ENCODE measurements at regions not wholly inside any gene's neighbourhood (a gene's known extent, or its start where the extent isn't known, plus 50 kb on each side); places are given as distances from the start of the nearest gene placed in this dataset.
"Not testable (repeated sequence)": the region's sequence is repeated elsewhere in the genome, so short reads cannot be mapped to it uniquely, and the experiment has no call there.

GRCh38 chr4:151519728-151520415 is 110.9 kb downstream of the FHIP1A start:
- DNase-seq (ENCODE audit: low read depth): no peak

GRCh38 chr4:151522866-151523519 is 114.0 kb downstream of the FHIP1A start:
- DNase-seq (ENCODE audit: low read depth): no peak

DNA sequence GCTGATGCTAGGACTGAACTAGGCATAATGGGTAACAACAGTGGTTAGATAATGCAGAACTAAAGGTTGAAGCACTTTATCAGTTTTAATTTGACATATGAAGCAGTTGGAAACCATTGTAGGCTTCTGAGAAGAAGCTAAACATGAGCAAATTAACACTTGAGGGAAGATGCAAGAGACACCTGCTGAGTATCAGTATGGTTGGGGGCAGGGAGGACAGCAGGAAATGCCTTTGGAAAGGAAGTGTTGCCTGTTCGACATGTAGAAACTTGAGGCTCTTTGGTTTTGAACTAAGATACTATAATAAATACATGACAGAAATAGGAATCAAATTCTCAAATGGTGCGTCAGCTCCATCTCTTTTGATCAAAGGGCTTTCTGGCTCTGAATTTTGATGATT is 115.6 kb downstream of the FHIP1A start:
- no peak for DNase-seq (ENCODE audit: low read depth)

- not testable (repeated sequence) for DNase-seq (ENCODE audit: low read depth)
These were observed 117.5 kb downstream of the FHIP1A start for GRCh38 chr4:151526489-151526888.

DNA sequence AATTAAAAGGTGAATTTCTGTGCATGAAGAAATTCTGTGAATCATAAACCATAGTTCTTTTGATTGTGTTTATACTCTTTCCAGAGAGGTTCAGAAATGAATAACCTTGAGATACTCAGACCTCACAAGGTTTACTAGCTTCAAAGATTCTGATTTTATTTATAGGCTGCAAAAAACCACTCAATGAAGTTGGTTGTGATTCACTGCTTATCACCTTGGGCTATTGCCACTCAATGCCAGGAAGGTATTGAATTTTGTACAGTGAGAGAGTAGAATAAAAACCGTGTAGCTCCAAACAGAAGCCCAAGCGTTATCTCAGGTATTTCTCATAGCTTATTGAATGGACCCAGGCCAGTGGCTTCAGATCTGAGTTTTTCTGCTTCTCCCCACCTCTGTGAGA is 118.7 kb downstream of the FHIP1A start:
- no peak for DNase-seq (ENCODE audit: low read depth)

DNA sequence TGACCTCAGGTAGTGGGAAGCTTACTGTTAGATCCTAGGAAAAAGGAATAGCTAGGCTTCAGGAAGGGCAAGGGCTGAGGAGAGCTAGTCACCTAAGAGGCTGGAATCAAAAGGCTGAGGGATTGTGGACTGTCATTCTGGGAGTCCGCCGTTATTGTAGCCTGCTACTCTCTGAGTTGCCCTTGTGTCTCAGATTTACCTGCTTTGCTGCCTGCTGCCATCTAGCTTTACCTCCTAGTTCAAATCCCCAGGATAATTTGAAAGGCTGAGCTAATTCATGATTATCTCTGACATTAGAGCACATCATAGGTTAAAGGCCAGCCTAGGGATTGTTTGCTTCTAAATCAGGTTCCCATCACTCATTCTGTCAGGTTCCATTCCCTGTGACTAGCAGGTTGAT is 120.2 kb downstream of the FHIP1A start:
- no peak for DNase-seq (ENCODE audit: low read depth)

DNA sequence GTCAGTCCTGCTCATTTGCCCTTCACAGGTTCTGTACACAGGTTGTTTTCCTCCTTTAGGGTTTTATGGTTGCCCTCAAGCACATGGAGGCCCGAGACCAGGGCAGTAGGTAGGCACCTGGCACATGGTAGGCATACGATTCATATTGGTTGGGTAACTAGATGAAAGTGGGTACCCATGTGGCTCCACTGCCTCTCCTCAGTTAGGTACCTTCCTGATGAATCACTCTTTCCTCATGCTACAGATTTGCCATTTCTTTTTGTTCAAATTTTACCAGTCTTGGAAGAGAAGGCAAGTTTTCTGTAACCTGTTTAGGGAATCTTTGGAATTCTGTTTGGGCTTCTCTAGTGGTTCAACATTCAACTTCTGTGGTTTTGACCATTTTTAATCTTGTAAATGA is 121.3 kb downstream of the FHIP1A start:
- DNase-seq (ENCODE audit: low read depth): no peak

DNA sequence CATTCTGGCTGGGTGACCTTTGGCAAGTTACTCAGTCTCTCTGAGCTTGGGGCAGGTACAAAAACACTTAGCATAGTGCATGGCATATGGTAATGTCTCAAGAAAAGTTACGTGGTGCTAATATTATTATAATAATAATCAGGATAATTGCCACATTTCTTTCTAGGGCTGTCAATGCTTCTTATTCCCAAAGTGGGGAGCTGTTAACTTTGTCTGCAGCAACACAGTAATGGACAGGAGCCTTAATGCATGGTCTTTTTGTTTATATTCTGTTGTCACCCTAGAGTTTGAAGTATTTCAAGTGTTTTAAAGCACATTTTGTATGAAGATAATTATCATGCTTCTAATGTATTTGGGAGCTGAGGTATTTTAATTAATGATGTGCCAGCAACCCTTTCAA is 121.8 kb downstream of the FHIP1A start:
- no peak for DNase-seq (ENCODE audit: low read depth)

DNA sequence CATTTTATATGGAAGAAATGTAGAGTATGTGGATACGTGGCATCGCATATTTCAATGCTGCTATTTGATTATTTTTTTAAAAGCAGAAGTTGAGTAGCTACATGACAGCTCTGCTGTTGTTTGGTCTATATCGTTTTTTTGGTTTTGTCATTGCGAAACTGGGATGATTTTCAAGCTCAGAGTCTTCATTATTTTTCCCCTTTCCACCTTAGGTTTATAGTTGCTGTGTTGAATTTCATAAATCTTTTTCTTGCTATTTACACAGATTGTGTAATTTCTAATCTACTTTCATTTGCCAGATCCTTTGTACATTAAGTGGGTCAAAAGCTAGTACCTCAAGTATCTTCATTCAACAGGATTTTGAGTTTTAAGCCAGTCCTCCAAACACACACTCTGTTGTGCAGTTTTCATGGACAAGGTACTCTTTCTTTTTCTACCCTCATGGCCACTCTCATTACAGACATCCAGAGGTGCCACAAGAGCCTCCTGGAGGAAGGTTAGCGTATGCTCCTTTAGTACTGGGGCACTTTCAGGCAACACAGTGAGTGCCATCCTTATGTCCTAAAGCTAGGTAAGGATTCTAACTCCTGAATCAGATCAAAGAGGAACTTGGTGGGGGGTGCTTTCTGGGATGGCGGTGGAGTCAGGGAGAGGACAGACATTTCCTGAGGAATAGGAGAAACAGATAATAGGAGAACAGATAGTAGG is 123.2 kb downstream of the FHIP1A start:
- no peak for DNase-seq (ENCODE audit: low read depth)

GRCh38 chr4:151534195-151534594 is 125.2 kb downstream of the FHIP1A start:
- DNase-seq (ENCODE audit: low read depth): no peak

DNA sequence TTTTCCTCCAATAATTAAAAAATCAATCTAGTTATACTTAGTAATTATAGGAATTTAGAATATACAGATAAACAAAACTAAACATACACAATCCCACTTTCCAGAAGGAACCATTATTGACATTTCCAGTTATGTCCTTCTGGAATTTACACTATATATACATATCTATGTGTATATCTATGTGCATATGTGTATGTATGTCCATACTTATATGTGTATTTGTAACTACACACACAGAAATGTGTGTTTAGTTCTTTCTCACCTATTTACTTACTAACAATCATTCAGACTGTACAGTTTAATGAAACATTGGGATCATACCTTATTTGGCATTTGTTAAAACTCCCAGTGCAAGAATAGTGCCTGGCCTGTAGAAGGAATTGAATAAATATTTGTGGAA is 126.4 kb downstream of the FHIP1A start:
- no peak for DNase-seq (ENCODE audit: low read depth)

DNA sequence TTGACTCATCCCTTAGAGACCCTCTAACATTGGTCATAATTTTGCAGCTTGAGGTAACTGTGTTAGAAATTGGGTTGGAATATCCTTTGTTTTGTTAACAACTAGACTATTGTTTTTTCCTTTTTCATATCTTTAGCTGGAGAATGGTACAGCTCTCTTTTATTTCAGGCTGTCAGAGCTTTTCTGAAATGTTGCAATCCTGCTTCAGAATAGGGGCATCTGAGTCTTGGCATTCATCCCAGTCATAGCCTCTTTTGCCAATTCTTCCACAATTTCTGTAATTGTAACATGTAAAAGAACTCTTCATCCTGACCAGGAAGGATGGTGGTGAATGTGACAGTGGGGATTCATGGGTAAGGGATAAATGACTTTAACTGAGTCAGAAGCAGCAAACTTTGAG is 128.7 kb downstream of the FHIP1A start:
- no peak for DNase-seq (ENCODE audit: low read depth)

DNA sequence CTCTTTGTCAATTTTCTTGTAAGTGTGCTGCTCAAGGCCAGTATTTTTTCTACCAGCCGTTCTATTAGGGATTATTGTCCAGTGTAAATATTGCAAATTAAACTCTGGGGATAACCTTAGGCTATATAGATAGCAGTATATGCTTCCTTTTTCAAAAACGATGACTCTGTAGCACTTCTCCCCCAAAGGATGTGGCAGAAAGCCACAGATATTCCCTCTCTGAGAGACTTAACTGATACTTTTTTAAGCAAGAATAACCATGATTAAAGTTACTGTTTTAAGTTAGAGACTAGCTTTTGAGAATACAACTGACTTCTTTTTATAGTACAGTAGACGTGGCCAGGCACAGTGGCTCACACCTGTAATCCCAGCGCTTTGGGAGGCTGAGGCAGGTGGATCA is 130.0 kb downstream of the FHIP1A start:
- no peak for DNase-seq (ENCODE audit: low read depth)

DNA sequence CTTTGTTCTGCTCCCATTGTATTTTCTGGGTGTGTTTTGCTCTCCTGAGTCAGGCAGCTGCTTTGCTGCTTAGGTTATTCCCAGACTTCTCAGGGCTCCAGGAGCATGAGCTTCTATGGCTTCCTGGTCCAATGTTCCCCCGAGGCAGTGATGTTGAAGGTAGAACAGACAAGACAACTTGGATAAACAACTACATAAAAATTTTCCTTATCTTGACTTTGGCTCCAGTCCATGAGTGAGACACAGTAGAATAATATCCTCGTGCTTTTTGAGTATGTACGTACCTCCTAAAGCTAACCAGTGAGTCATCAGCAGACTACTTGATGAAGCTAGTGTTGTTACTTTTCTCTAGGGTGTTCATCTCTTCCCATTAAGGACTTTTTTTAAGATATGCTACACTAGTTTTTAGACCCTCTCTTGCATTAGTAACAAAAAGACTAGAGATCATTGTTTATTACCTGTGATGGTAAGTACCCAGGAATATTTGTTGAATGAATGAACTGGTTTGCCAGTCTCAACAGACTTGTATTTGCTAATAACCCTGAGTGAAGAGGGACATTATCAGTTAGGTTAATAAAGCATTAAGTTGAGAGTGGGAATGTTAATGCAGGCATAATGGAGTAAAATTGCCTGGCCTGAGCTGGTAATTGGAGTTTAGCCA is 131.9 kb downstream of the FHIP1A start:
- DNase-seq (ENCODE audit: low read depth): peak; percentile 78

DNA sequence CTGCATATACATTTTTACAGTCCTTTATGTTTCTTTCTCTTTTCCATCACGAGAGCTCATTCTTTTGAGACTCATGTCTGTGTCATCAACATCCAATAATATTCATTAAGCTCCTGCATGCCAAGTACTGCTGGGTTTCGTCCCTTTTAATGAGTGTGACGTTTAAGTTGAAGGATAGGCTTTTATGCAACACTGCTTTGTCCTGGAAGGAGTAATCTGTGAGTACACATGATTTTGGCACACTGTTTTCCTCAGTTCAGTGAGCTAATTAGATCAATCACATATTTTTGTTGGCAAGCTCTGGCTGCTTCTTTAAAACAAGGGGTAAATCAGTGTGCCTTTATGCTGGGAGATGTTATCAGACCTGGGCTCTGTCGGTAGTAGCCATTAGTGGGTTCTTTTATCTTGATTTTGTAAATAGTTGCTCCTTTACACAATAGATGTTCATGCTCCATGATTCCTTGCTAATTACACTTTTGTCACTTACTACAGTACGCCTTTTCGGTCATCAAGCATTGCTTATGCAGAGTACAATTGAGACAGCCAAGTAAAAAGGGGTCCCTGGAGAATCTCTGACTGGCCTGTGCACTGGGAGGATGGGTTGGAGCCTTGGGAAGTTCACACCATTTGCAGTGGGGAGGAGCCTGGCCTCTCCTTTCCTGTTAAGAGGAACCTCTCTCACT is 132.6 kb downstream of the FHIP1A start:
- DNase-seq (ENCODE audit: low read depth): peak; percentile 35

GRCh38 chr4:151548708-151549107 is 139.7 kb downstream of the FHIP1A start:
- DNase-seq (ENCODE audit: low read depth): no peak

DNA sequence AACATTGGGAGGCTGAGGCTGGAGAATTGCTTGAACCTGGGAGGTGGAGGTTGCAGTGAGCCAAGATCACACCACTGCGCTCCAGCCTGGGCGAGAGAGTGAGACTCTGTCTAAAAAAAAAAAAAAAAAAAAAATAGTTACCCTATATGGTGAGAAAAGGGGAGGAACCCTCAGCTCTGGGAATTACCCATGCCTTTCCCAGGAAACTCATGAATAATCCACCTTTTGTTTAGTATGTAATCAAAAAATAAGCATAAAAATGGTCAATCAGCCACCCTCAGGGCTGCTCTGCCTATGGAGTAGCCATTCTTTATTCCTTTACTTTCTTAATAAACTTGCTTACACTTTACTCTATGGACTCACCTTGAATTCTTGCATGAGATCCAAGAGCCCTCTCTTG is 140.4 kb downstream of the FHIP1A start:
- DNase-seq (ENCODE audit: low read depth): not testable (repeated sequence)

- DNase-seq (ENCODE audit: low read depth): no peak
These were observed 144.9 kb downstream of the FHIP1A start for GRCh38 chr4:151553874-151554273.

DNA sequence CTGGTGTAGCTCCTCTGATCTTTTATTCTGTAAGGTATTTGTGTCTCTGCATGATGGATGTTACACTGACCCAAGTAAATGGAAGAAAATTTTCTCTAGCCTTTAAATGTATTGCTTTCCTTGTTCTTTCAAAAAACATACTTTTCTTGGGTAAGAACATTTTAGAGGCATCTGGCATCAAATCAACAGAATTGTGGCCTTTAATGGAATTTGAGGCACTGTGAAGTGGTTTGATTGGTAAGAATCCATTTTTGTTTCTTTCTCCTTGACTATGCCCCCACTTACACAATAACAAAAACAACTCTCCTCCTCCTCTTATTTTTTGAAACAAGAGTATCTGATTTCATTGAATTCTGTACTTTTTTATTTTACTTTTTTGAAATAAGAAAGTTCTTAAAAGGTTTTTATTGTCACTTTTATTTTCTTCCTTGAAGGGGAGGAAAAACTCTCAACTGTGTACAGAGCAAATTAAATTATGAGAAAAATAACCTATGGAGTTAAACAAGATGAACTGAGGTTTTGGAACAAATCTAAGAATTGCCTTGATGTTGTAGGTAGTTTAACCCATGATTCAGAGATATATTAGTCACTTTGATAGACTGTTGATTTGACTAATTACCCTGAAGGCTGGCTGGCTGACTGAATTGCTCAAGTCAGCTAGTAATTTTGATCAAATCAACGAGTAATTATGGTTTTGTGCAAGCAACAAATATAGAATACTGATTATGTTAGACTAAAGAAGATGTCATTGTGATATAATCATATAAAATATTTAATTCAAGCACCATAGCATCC is 146.4 kb downstream of the FHIP1A start:
- DNase-seq (ENCODE audit: low read depth): no peak

DNA sequence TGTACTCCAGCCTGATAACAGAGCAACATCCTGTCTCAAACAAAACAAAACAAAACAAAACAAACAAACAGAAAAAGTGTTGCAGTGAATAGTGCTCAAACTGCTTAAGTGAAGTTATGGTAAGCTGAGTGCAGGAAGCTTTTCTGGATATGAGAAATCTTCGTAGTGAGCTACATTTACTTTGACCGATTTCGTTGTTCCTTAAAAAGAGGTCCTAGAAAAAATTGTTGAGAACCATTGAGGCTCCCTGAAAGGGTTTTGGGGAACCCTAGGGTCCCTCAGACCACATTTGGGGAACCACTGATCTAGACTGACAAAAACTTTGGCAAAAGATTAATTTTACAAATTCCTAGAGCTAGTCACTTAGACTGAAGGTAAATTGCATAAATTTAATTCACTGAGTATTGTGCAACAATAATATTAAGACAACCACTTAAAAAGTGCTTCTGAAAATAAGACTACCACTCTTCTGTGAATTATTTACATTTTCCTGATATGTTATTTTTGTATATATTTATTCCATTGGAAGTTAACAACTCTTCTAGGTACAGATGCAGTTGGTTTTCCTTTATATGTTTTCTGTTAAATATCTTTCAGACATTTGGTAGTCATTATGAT is 149.6 kb downstream of the FHIP1A start:
- DNase-seq (ENCODE audit: low read depth): no peak

GRCh38 chr4:151559595-151559994 is 150.6 kb downstream of the FHIP1A start:
- no peak for DNase-seq (ENCODE audit: low read depth)
